Stimulated activated CD4-positive, alpha-beta T cell treated with anti-CD3 and anti-CD28 coated beads, TNF-alpha, amount 100 ng/mL, for 48 hours (primary cell): ENCODE measurements at regions not wholly inside any gene's neighbourhood (a gene's known extent, or its start where the extent isn't known, plus 50 kb on each side); places are given as distances from the start of the nearest gene placed in this dataset.
"Not testable (repeated sequence)": the region's sequence is repeated elsewhere in the genome, so short reads cannot be mapped to it uniquely, and the experiment has no call there.

ENCODE experiments used
- DNase-seq, 3 donors: peaks; one replicate each; pipeline ENCODE4 v3.0.0-alpha.2; 2020; ENCODE audit warnings: low read depth in 3 of 3

- DNase-seq = no peak
Measured at GRCh38 chr6:144954241-144954556, 669.1 kb downstream of the UTRN start.

GRCh38 chr6:144955392-144955791 lies 670.3 kb downstream of the UTRN start:
- DNase-seq = no peak

- DNase-seq = no peak
Measured at GRCh38 chr6:144955859-144956258, 670.7 kb downstream of the UTRN start.

GRCh38 chr6:144956697-144957096 lies 671.6 kb downstream of the UTRN start:
- DNase-seq = not testable (repeated sequence)

- DNase-seq = no peak
Measured at GRCh38 chr6:144957236-144957937, 672.3 kb downstream of the UTRN start.

- DNase-seq = no peak
Measured at GRCh38 chr6:144969154-144969553, 684.0 kb downstream of the UTRN start.

- DNase-seq = no peak
Measured at GRCh38 chr6:144969602-144970272, 684.6 kb downstream of the UTRN start.

GRCh38 chr6:144977250-144977864 lies 692.2 kb downstream of the UTRN start:
- not testable (repeated sequence) for DNase-seq

- DNase-seq = no peak
Measured at GRCh38 chr6:144978208-144978607, 693.1 kb downstream of the UTRN start.

- no peak for DNase-seq
Measured at GRCh38 chr6:144986271-144986670, 701.1 kb downstream of the UTRN start.

GRCh38 chr6:144989319-144990107 lies 704.4 kb downstream of the UTRN start:
- DNase-seq = no peak

GRCh38 chr6:144990784-144991183 lies 705.6 kb downstream of the UTRN start:
- DNase-seq = no peak

GRCh38 chr6:144993870-144994269 lies 708.7 kb downstream of the UTRN start:
- DNase-seq = no peak

GRCh38 chr6:144997996-144998395 lies 712.9 kb downstream of the UTRN start:
- no peak for DNase-seq

GRCh38 chr6:144999127-144999526 lies 714.0 kb downstream of the UTRN start:
- DNase-seq = no peak

GRCh38 chr6:145003145-145003544 lies 718.0 kb downstream of the UTRN start:
- no peak for DNase-seq

GRCh38 chr6:145006914-145007313 lies 721.8 kb downstream of the UTRN start:
- no peak for DNase-seq

GRCh38 chr6:145008715-145009114 lies 723.6 kb downstream of the UTRN start:
- no peak for DNase-seq

- no peak for DNase-seq
Measured at GRCh38 chr6:145009711-145010110, 724.6 kb downstream of the UTRN start.

- no peak for DNase-seq
Measured at GRCh38 chr6:145012039-145012662, 723.2 kb downstream of the EPM2A start.

GRCh38 chr6:145015739-145016558 lies 719.4 kb downstream of the EPM2A start:
- peak in 2 of 3 donors; percentile 29 for DNase-seq
